PC-3 (cell line): ENCODE measurements at regions not wholly inside any gene's neighbourhood (a gene's known extent, or its start where the extent isn't known, plus 50 kb on each side); places are given as distances from the start of the nearest gene placed in this dataset.

Source experiments
- ATAC-seq: fragments of 200-7000 bp; cut with Tn5 transposase; 2 replicates; pipeline ENCODE4 v1.9.1; 2020; ENCODE audit warnings: mild to moderate bottlenecking, moderate library complexity
- BruUV-seq: library from RNA; stranded (reverse); fragments of 400-500 nt; replicated peaks from 2 replicates; lab custom pipeline; 2021; lab: Mats Ljungman, UMichigan
- CTCF ChIA-PET: fragments of 300-600 bp; sonication (Branson Sonifier 250); formaldehyde crosslinking; loops from one replicate; lab custom pipeline; 2022; ENCODE audit warnings: antibody characterized with exemption; lab: Charles Lee
- POLR2A ChIA-PET: fragments of 300-600 bp; sonication (Branson Sonifier 250); formaldehyde crosslinking; loops from one replicate; lab custom pipeline; 2022; ENCODE audit warnings: antibody characterized with exemption; ENCODE audit not compliant: unreplicated experiment; lab: Charles Lee
- DNase-seq: peaks from one replicate; pipeline ENCODE4 v3.0.0-alpha.2; 2015
- H2AFZ ChIP-seq: fragments of 300-600 bp; sonication (generic); 2 replicates; pipeline ENCODE4 v1.6.0; 2016; ENCODE audit warnings: antibody characterized with exemption, low read length
- H3F3A ChIP-seq: fragments of 300-600 bp; sonication (generic); one replicate; pipeline ENCODE4 v1.6.0; 2017; ENCODE audit warnings: antibody characterized with exemption, low read length, control low read depth, mild to moderate bottlenecking; ENCODE audit not compliant: unreplicated experiment
- H3K27ac ChIP-seq: fragments of 300-600 bp; sonication (generic); 2 replicates; pipeline ENCODE4 v1.5.1; 2016; ENCODE audit warnings: mild to moderate bottlenecking, low read length
- H3K27me3 ChIP-seq: fragments of 300-600 bp; sonication (generic); 2 replicates; pipeline ENCODE4 v1.6.1; 2016; ENCODE audit warnings: low read length, mixed read lengths
- H3K36me3 ChIP-seq: fragments of 300-600 bp; sonication (generic); 2 replicates; pipeline ENCODE4 v1.6.1; 2016; ENCODE audit warnings: low read depth, mixed run types, low read length, mixed read lengths
- H3K4me1 ChIP-seq: fragments of 300-600 bp; sonication (generic); 2 replicates; pipeline ENCODE4 v1.5.1; 2016; ENCODE audit warnings: low read length; ENCODE audit not compliant: insufficient read depth
- H3K4me2 ChIP-seq: fragments of 300-600 bp; sonication (generic); 2 replicates; pipeline ENCODE4 v1.6.0; 2016; ENCODE audit warnings: low read length
- H3K4me3 ChIP-seq: fragments of 300-600 bp; sonication (generic); 2 replicates; pipeline ENCODE4 v1.5.1; 2016; ENCODE audit warnings: mild to moderate bottlenecking, low read length, mixed read lengths
- H3K79me2 ChIP-seq: fragments of 300-600 bp; sonication (generic); 2 replicates; pipeline ENCODE4 v1.6.1; 2017; ENCODE audit warnings: low read length, mixed read lengths
- H3K9ac ChIP-seq: fragments of 300-600 bp; sonication (generic); 2 replicates; pipeline ENCODE4 v1.6.0; 2016; ENCODE audit warnings: mild to moderate bottlenecking, low read length
- H3K9me2 ChIP-seq: fragments of 300-600 bp; sonication (generic); replicated peaks from 2 replicates; pipeline ENCODE4 v1.6.1; 2016; ENCODE audit warnings: mixed run types, low read length, mixed read lengths
- H3K9me3 ChIP-seq: fragments of 300-600 bp; sonication (generic); 2 replicates; pipeline ENCODE4 v1.6.1; 2016; ENCODE audit warnings: low read length, mixed read lengths
- H4K20me1 ChIP-seq: fragments of 300-600 bp; sonication (generic); 2 replicates; pipeline ENCODE4 v1.6.1; 2016; ENCODE audit warnings: low read length, mixed read lengths
- CTCF ChIP-seq: fragments of 300-600 bp; sonication (generic); conservative IDR thresholded peaks from 2 replicates; pipeline ENCODE4 v1.5.1; 2017; ENCODE audit warnings: antibody characterized with exemption, low read depth, mild to moderate bottlenecking, low read length
- EZH2 ChIP-seq: fragments of 300-600 bp; sonication (generic); IDR thresholded peaks from one replicate; pipeline ENCODE4 v1.6.1; 2017; ENCODE audit warnings: antibody characterized with exemption, mild to moderate bottlenecking, low read length; ENCODE audit not compliant: unreplicated experiment
- EZH2phosphoT487 ChIP-seq: fragments of 300-600 bp; sonication (generic); IDR thresholded peaks from 2 replicates; pipeline ENCODE4 v1.6.1; 2018; ENCODE audit warnings: mild to moderate bottlenecking, antibody characterized with exemption, low read length, borderline replicate concordance
- intact Hi-C: fragments of 100-400 bp; cut with micrococcal nuclease; formaldehyde crosslinking; loops from 2 replicates; pipeline ENCODE4 v1.9.0; 2023

DNA sequence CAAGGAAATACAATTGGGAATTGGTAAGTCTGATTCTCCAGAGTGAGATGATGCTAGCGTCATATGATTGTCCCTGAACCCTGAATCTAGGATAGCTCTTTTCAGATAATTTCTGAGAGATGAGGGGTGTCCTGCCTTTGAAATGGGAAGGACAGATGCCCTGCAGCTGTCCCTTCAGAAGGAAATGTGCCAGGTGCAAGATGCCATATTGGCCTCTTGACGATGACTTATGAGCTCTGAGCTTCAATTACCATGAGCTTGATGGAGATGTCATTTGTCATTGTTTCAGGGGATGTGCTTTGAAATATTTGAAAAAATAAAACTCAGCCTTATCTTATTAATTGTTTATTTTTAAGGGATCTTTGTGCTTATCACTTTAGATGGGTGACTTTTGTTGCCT, 185.1 kb downstream of the DACT1 start:
- no peak overlapping the region for H3K9ac ChIP-seq
- DNase-seq = no peak
- H3K27me3 ChIP-seq = peaks cover 37% of the 10 kb centered on the region
- no peak for ATAC-seq
- H3K4me2 ChIP-seq = no peak overlapping the region
- no peak overlapping the region for H2AFZ ChIP-seq
- no peaks in the 10 kb centered on the region for H3K36me3 ChIP-seq
- no peaks in the 10 kb centered on the region for H3K79me2 ChIP-seq
- no peaks in the 10 kb centered on the region for H3K9me3 ChIP-seq
- H3K4me1 ChIP-seq = no peaks in the 10 kb centered on the region
- no peaks in the 10 kb centered on the region for H3K9me2 ChIP-seq
- no peak overlapping the region for H3K27ac ChIP-seq
- intact Hi-C loops = no loop called here
- TF ChIP-seq CTCF (no peak), EZH2phosphoT487 (no peak), EZH2 (no peak)
- BruUV-seq = no TSS peak
- no peak overlapping the region for H3K4me3 ChIP-seq
- no peaks in the 10 kb centered on the region for H3F3A ChIP-seq
- no peaks in the 10 kb centered on the region for H4K20me1 ChIP-seq
- ChIA-PET CTCF (no interaction called here), POLR2A (interaction anchor here (0.5 kb wide), 1 partner anchor 31 kb away, joined by 4 read pairs; no protein-coding TSS in a partner anchor)

GRCh38 chr14:58823312-58823711, 185.6 kb downstream of the DACT1 start:
- no peaks in the 10 kb centered on the region for H3K9me2 ChIP-seq
- intact Hi-C loops = no loop called here
- H4K20me1 ChIP-seq = no peaks in the 10 kb centered on the region
- no peak overlapping the region for H3K4me2 ChIP-seq
- H3K79me2 ChIP-seq = no peaks in the 10 kb centered on the region
- H3K36me3 ChIP-seq = no peaks in the 10 kb centered on the region
- no peak overlapping the region for H3K4me3 ChIP-seq
- H3K27ac ChIP-seq = no peak overlapping the region
- ChIA-PET CTCF (interaction anchor here (0.5 to 0.7 kb wide), 2 partner anchors 92 to 179 kb away, joined by 3 to 5 read pairs; no protein-coding TSS in a partner anchor), POLR2A (interaction anchor here (0.5 to 0.6 kb wide), 2 partner anchors 31 to 422 kb away, joined by 4 to 9 read pairs; no protein-coding TSS in a partner anchor)
- TF ChIP-seq EZH2phosphoT487 = no peak
- TF ChIP-seq CTCF = no peak
- no peak for TF ChIP-seq EZH2
- peaks cover 33% of the 10 kb centered on the region for H3K27me3 ChIP-seq
- no peaks in the 10 kb centered on the region for H3K4me1 ChIP-seq
- H3K9me3 ChIP-seq = no peaks in the 10 kb centered on the region
- ATAC-seq (no peak), DNase-seq (no peak)
- BruUV-seq = no TSS peak
- no peak overlapping the region for H2AFZ ChIP-seq
- no peak overlapping the region for H3K9ac ChIP-seq
- H3F3A ChIP-seq = no peaks in the 10 kb centered on the region

DNA sequence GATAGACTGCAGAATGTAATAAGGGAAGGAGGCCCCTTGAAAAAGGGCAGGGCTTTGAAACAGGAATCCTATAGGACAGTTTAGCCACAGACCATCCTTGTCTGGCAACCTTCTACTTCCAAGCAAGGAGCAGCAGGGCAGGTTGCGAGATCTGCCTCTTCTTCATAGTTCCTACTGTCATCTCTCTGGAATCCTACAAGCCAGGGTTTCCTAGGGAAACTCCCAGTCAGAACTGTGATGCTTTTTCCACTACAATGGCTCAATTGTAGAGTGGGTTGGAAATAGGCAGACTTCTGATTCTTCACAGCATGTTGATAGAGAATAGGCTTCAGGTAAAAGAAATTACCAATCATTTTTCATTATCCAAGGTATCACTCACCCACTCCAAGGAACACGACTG, 186.3 kb downstream of the DACT1 start:
- no peak for ATAC-seq
- Histone ChIP-seq H3K9ac (no peak overlapping the region), H3K4me2 (no peak overlapping the region), H3K27ac (no peak overlapping the region), H4K20me1 (no peaks in the 10 kb centered on the region), H3K36me3 (no peaks in the 10 kb centered on the region), H3K4me3 (no peak overlapping the region), H2AFZ (no peak overlapping the region), H3K27me3 (peaks cover 26% of the 10 kb centered on the region), H3K9me2 (no peaks in the 10 kb centered on the region), H3K4me1 (0 out of 2 replicates have a peak, but pooled peaks cover under 1% of the 10 kb centered on the region), H3K79me2 (no peaks in the 10 kb centered on the region), H3K9me3 (no peaks in the 10 kb centered on the region), H3F3A (no peaks in the 10 kb centered on the region)
- no peak for TF ChIP-seq EZH2
- TF ChIP-seq EZH2phosphoT487 = no peak
- TF ChIP-seq CTCF = no peak
- no TSS peak for BruUV-seq
- intact Hi-C loops = no loop called here
- ChIA-PET POLR2A (no interaction called here), CTCF (interaction anchor here (0.7 kb wide), 1 partner anchor 180 kb away, joined by 5 read pairs; no protein-coding TSS in a partner anchor)
- DNase-seq = no peak
